CD4-positive, CD25-positive, alpha-beta regulatory T cell (primary cell): ENCODE measurements at regions not wholly inside any gene's neighbourhood (a gene's known extent, or its start where the extent isn't known, plus 50 kb on each side); places are given as distances from the start of the nearest gene placed in this dataset.
"Not testable (repeated sequence)": the region's sequence is repeated elsewhere in the genome, so short reads cannot be mapped to it uniquely, and the experiment has no call there.

Experiments used
- ATAC-seq, 2 donors: fragments of 150-1000 bp; cut with Tn5 transposase; one replicate each; pipeline ENCODE4 v1.10.0; 2021; ENCODE audit warnings: low read depth in 2 of 2, moderate number of reproducible peaks in 2 of 2, moderate library complexity in 1 of 2
- DNase-seq, 3 donors: peaks; one replicate each; pipeline versions ENCODE4 v3.0.0 to v3.0.0-alpha.2; 2012 to 2022; ENCODE audit warnings: mixed read lengths in 1 of 3
- H3K27ac ChIP-seq: one replicate; pipeline ENCODE4 v1.7.0; 2013; ENCODE audit warnings: mild to moderate bottlenecking, low read length; ENCODE audit not compliant: insufficient read depth, poor library complexity, severe bottlenecking
- H3K27me3 ChIP-seq: one replicate; pipeline ENCODE4 v1.7.0; 2013; ENCODE audit warnings: low read length; ENCODE audit not compliant: control insufficient read depth, insufficient read depth
- H3K36me3 ChIP-seq: one replicate; pipeline ENCODE4 v1.7.0; 2013; ENCODE audit warnings: mild to moderate bottlenecking, low read length, moderate library complexity; ENCODE audit not compliant: control insufficient read depth, insufficient read depth
- H3K4me1 ChIP-seq: 2 replicates; pipeline ENCODE4 v1.7.0; 2013; ENCODE audit warnings: mild to moderate bottlenecking, low read length; ENCODE audit not compliant: insufficient read depth, control insufficient read depth, poor library complexity, severe bottlenecking
- H3K4me3 ChIP-seq: one replicate; pipeline ENCODE4 v1.7.0; 2013; ENCODE audit warnings: low read depth, mild to moderate bottlenecking, low read length, moderate library complexity
- H3K9me3 ChIP-seq, 2 experiments: 1 replicate in 1 of 2; 2 replicates in 1 of 2; pipeline ENCODE4 v1.7.0; 2013; ENCODE audit warnings: low read length in 2 of 2, mild to moderate bottlenecking in 1 of 2, moderate library complexity in 1 of 2; ENCODE audit not compliant: control insufficient read depth in 2 of 2
- H3K27ac Mint-ChIP-seq, 3 donors: one replicate each; pipeline ENCODE4 v1.8.0; 2020 to 2022; ENCODE audit warnings: mild to moderate bottlenecking in 3 of 3, mixed read lengths in 3 of 3, moderate library complexity in 2 of 3
- H3K27me3 Mint-ChIP-seq: one replicate; pipeline ENCODE4 v1.8.0; 2022; ENCODE audit warnings: mild to moderate bottlenecking, mixed read lengths
- H3K36me3 Mint-ChIP-seq: one replicate; pipeline ENCODE4 v1.8.0; 2020; ENCODE audit warnings: mixed read lengths
- H3K4me1 Mint-ChIP-seq, 4 donors: one replicate each; pipeline ENCODE4 v1.8.0; 2020 to 2022; ENCODE audit warnings: mixed read lengths in 4 of 4, mild to moderate bottlenecking in 1 of 4
- H3K4me3 Mint-ChIP-seq, 4 donors: one replicate each; pipeline ENCODE4 v1.8.0; 2020 to 2022; ENCODE audit warnings: mild to moderate bottlenecking in 4 of 4, mixed read lengths in 4 of 4, moderate library complexity in 3 of 4
- H3K9me3 Mint-ChIP-seq, 7 donors: one replicate each; pipeline ENCODE4 v1.8.0; 2020 to 2022; ENCODE audit warnings: mixed read lengths in 7 of 7, mild to moderate bottlenecking in 3 of 7, moderate library complexity in 2 of 7

GRCh38 chr3:96324087-96324486, 490.3 kb upstream of the EPHA6 start:
- no peak for ATAC-seq
- Mint-ChIP-seq H3K36me3 (no peaks in the 10 kb centered on the region), H3K4me3 (no peak overlapping the region), H3K4me1 (peaks cover 0 to 5% (median 0%) of the 10 kb centered on the region in 4 donors), H3K27me3 (no peaks in the 10 kb centered on the region), H3K27ac (no peak overlapping the region), H3K9me3 (peaks cover 0 to 22% (median 5%) of the 10 kb centered on the region in 7 donors)
- DNase-seq: no peak
- Histone ChIP-seq H3K9me3 (no peaks in the 10 kb centered on the region), H3K27ac (no peak overlapping the region), H3K36me3 (no peaks in the 10 kb centered on the region), H3K4me1 (no peaks in the 10 kb centered on the region), H3K27me3 (no peaks in the 10 kb centered on the region), H3K4me3 (no peak overlapping the region)

GRCh38 chr3:96330795-96331194, 483.6 kb upstream of the EPHA6 start:
- H3K36me3 ChIP-seq: no peaks in the 10 kb centered on the region
- H3K36me3 Mint-ChIP-seq: no peaks in the 10 kb centered on the region
- H3K9me3 ChIP-seq: peaks cover 4 to 6% of the 10 kb centered on the region in 2 experiments
- H3K27ac ChIP-seq: no peak overlapping the region
- no peak overlapping the region for H3K27ac Mint-ChIP-seq
- H3K4me1 Mint-ChIP-seq: peaks cover 0 to 5% (median 0%) of the 10 kb centered on the region in 4 donors
- peaks cover 0 to 19% (median 3%) of the 10 kb centered on the region in 7 donors for H3K9me3 Mint-ChIP-seq
- ATAC-seq (no peak), DNase-seq (no peak)
- H3K4me3 ChIP-seq: no peak overlapping the region
- H3K4me1 ChIP-seq: no peaks in the 10 kb centered on the region
- no peak overlapping the region for H3K4me3 Mint-ChIP-seq
- no peaks in the 10 kb centered on the region for H3K27me3 Mint-ChIP-seq
- no peaks in the 10 kb centered on the region for H3K27me3 ChIP-seq

GRCh38 chr3:96331341-96331740, 483.1 kb upstream of the EPHA6 start:
- ATAC-seq (no peak), DNase-seq (no peak)
- Mint-ChIP-seq H3K4me1 (peaks cover 0 to 5% (median 0%) of the 10 kb centered on the region in 4 donors), H3K27me3 (no peaks in the 10 kb centered on the region), H3K36me3 (no peaks in the 10 kb centered on the region), H3K4me3 (no peak overlapping the region), H3K27ac (no peak overlapping the region), H3K9me3 (peaks cover 0 to 17% (median 3%) of the 10 kb centered on the region in 7 donors)
- Histone ChIP-seq H3K36me3 (no peaks in the 10 kb centered on the region), H3K9me3 (peaks cover 4 to 6% of the 10 kb centered on the region in 2 experiments), H3K27ac (no peak overlapping the region), H3K27me3 (no peaks in the 10 kb centered on the region), H3K4me1 (no peaks in the 10 kb centered on the region), H3K4me3 (no peak overlapping the region)

GRCh38 chr3:96334779-96335178, 479.6 kb upstream of the EPHA6 start:
- Mint-ChIP-seq H3K4me1 (no peaks in the 10 kb centered on the region), H3K9me3 (peaks cover 0 to 12% (median 1%) of the 10 kb centered on the region in 7 donors), H3K4me3 (no peak overlapping the region), H3K27ac (no peak overlapping the region), H3K27me3 (no peaks in the 10 kb centered on the region), H3K36me3 (no peaks in the 10 kb centered on the region)
- H3K9me3 ChIP-seq: peaks cover 4 to 6% of the 10 kb centered on the region in 2 experiments
- ATAC-seq (no peak), DNase-seq (no peak)
- H3K4me3 ChIP-seq: no peak overlapping the region
- H3K27me3 ChIP-seq: no peaks in the 10 kb centered on the region
- no peaks in the 10 kb centered on the region for H3K36me3 ChIP-seq
- no peaks in the 10 kb centered on the region for H3K4me1 ChIP-seq
- H3K27ac ChIP-seq: no peak overlapping the region

GRCh38 chr3:96347289-96347688, 467.1 kb upstream of the EPHA6 start:
- Mint-ChIP-seq H3K27me3 (no peaks in the 10 kb centered on the region), H3K36me3 (no peaks in the 10 kb centered on the region), H3K27ac (no peak overlapping the region), H3K4me3 (no peak overlapping the region), H3K9me3 (peaks cover 0 to 13% (median 5%) of the 10 kb centered on the region in 7 donors), H3K4me1 (no peaks in the 10 kb centered on the region)
- Histone ChIP-seq H3K9me3 (no peaks in the 10 kb centered on the region), H3K27me3 (no peaks in the 10 kb centered on the region), H3K4me1 (no peaks in the 10 kb centered on the region), H3K36me3 (no peaks in the 10 kb centered on the region), H3K4me3 (no peak overlapping the region), H3K27ac (no peak overlapping the region)
- no peak for DNase-seq
- ATAC-seq: no peak

- H3K27me3 Mint-ChIP-seq, DNase-seq, H3K4me3 ChIP-seq, H3K36me3 ChIP-seq, ATAC-seq, H3K9me3 ChIP-seq, H3K27ac ChIP-seq, H3K27ac Mint-ChIP-seq, H3K4me3 Mint-ChIP-seq, H3K4me1 Mint-ChIP-seq, H3K4me1 ChIP-seq, H3K27me3 ChIP-seq, H3K36me3 Mint-ChIP-seq: not testable (repeated sequence)
- H3K9me3 Mint-ChIP-seq: peaks cover 0 to 21% (median 3%) of the 10 kb centered on the region in 7 donors
These were observed 462.8 kb upstream of the EPHA6 start for GRCh38 chr3:96351598-96351997.

GRCh38 chr3:96354106-96354505, 460.3 kb upstream of the EPHA6 start:
- Histone ChIP-seq H3K27me3 (no peaks in the 10 kb centered on the region), H3K4me3 (no peak overlapping the region), H3K4me1 (no peaks in the 10 kb centered on the region), H3K27ac (no peak overlapping the region), H3K36me3 (no peaks in the 10 kb centered on the region), H3K9me3 (peaks cover 0 to 4% of the 10 kb centered on the region in 2 experiments)
- no peaks in the 10 kb centered on the region for H3K36me3 Mint-ChIP-seq
- H3K4me3 Mint-ChIP-seq: no peak overlapping the region
- H3K27ac Mint-ChIP-seq: no peak overlapping the region
- no peak for ATAC-seq
- peaks cover 0 to 29% (median 5%) of the 10 kb centered on the region in 7 donors for H3K9me3 Mint-ChIP-seq
- DNase-seq: no peak
- H3K27me3 Mint-ChIP-seq: no peaks in the 10 kb centered on the region
- H3K4me1 Mint-ChIP-seq: no peaks in the 10 kb centered on the region

GRCh38 chr3:96354742-96355141, 459.7 kb upstream of the EPHA6 start:
- no peaks in the 10 kb centered on the region for H3K36me3 Mint-ChIP-seq
- Histone ChIP-seq H3K4me1 (no peaks in the 10 kb centered on the region), H3K9me3 (peaks cover 0 to 4% of the 10 kb centered on the region in 2 experiments), H3K27ac (no peak overlapping the region), H3K36me3 (no peaks in the 10 kb centered on the region), H3K4me3 (no peak overlapping the region), H3K27me3 (no peaks in the 10 kb centered on the region)
- no peaks in the 10 kb centered on the region for H3K4me1 Mint-ChIP-seq
- H3K4me3 Mint-ChIP-seq: no peak overlapping the region
- DNase-seq: no peak
- ATAC-seq: no peak
- H3K9me3 Mint-ChIP-seq: peaks cover 0 to 30% (median 5%) of the 10 kb centered on the region in 7 donors
- no peaks in the 10 kb centered on the region for H3K27me3 Mint-ChIP-seq
- no peak overlapping the region for H3K27ac Mint-ChIP-seq
